Type B pancreatic cell (in vitro differentiated cells): ENCODE measurements at regions not wholly inside any gene's neighbourhood (a gene's known extent, or its start where the extent isn't known, plus 50 kb on each side); places are given as distances from the start of the nearest gene placed in this dataset.

Experiments
- DNase-seq: peaks from one replicate; pipeline ENCODE4 v3.0.0; 2021; ENCODE audit warnings: mixed read lengths; ENCODE audit not compliant: unreplicated experiment; ENCODE audit errors: extremely low spot score
- H3K27ac Mint-ChIP-seq: 2 replicates; pipeline ENCODE4 v1.8.0; 2021; ENCODE audit warnings: mild to moderate bottlenecking, mixed read lengths
- H3K27me3 Mint-ChIP-seq: 2 replicates; pipeline ENCODE4 v1.8.0; 2021; ENCODE audit warnings: mixed read lengths
- H3K36me3 Mint-ChIP-seq: 2 replicates; pipeline ENCODE4 v1.8.0; 2021; ENCODE audit warnings: mixed read lengths
- H3K4me1 Mint-ChIP-seq: one replicate; pipeline ENCODE4 v1.8.0; 2021; ENCODE audit warnings: mixed read lengths; ENCODE audit not compliant: unreplicated experiment
- H3K4me3 Mint-ChIP-seq: 2 replicates; pipeline ENCODE4 v1.8.0; 2021; ENCODE audit warnings: mild to moderate bottlenecking, mixed read lengths
- H3K9me3 Mint-ChIP-seq: 2 replicates; pipeline ENCODE4 v1.8.0; 2021; ENCODE audit warnings: mixed read lengths
- CTCF ChIP-seq: fragments of 200-600 bp; sonication (generic); conservative IDR thresholded peaks from 2 replicates; pipeline ENCODE4 v1.5.0; 2021; ENCODE audit warnings: antibody characterized with exemption, mild to moderate bottlenecking

DNA sequence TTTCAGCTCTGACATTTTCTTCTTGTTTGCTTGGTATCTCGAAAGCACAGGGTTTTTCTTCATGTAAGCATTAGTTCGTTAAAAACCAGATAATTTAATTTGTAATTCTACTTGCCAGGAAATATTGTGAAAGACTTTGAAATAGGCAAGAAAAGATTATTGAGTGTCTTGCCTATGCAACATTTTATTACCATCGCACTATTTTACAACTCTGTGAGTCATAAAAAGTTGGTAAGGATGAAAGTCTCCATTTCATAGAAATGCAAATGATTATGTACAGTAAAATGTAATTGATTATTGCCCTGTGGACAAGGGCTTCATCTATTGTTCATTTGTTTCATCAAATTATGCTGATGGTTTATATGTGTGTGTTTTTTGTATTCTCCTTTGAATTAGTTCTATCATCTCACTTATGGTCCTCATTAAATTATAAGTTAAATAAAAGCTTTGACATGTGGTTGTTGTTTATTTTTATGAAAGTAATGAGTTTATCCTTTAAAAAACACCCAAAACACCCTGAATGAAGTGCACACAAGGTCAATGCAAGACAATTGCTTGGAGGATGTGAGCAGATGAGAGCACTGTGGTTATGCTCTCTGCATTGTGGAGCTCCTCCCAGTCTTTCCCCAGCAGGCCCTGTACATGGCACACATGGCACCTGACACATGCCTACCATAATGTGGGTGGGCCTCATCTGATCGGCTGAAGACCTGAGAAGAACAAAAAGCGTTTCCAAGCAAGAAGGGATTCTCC, 230.8 kb downstream of the CXCL12 start:
- no peak for DNase-seq
- no peaks in the 10 kb centered on the region for H3K4me1 Mint-ChIP-seq
- H3K27me3 Mint-ChIP-seq, result no peaks in the 10 kb centered on the region
- no peak overlapping the region for H3K4me3 Mint-ChIP-seq
- H3K36me3 Mint-ChIP-seq, result no peaks in the 10 kb centered on the region
- peaks cover 6% of the 10 kb centered on the region for H3K9me3 Mint-ChIP-seq
- no peak overlapping the region for H3K27ac Mint-ChIP-seq
- no peak for TF ChIP-seq CTCF

DNA sequence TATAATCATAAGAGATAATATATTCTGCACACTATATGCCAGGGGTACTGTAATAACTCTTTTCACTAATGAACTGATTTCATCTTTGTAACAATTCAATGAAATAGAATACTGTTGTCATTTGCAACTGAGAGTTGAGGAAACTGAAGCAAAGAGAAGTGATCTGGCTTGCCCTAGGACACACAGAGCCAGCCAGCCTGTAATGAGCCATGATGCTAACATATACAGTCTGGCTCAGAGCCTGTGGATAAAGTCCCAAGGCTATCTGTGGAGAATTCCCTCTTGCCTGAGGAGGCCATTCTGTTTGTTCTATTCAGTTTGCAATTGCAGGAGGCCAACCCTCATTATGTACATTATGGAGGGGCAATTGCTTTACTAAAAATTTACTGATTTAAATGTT, 241.3 kb downstream of the CXCL12 start:
- TF ChIP-seq CTCF, result no peak
- Mint-ChIP-seq H3K27me3 (no peaks in the 10 kb centered on the region), H3K36me3 (no peaks in the 10 kb centered on the region), H3K9me3 (peaks cover 5% of the 10 kb centered on the region), H3K4me1 (no peaks in the 10 kb centered on the region), H3K27ac (no peak overlapping the region), H3K4me3 (no peak overlapping the region)
- DNase-seq, result no peak

DNA sequence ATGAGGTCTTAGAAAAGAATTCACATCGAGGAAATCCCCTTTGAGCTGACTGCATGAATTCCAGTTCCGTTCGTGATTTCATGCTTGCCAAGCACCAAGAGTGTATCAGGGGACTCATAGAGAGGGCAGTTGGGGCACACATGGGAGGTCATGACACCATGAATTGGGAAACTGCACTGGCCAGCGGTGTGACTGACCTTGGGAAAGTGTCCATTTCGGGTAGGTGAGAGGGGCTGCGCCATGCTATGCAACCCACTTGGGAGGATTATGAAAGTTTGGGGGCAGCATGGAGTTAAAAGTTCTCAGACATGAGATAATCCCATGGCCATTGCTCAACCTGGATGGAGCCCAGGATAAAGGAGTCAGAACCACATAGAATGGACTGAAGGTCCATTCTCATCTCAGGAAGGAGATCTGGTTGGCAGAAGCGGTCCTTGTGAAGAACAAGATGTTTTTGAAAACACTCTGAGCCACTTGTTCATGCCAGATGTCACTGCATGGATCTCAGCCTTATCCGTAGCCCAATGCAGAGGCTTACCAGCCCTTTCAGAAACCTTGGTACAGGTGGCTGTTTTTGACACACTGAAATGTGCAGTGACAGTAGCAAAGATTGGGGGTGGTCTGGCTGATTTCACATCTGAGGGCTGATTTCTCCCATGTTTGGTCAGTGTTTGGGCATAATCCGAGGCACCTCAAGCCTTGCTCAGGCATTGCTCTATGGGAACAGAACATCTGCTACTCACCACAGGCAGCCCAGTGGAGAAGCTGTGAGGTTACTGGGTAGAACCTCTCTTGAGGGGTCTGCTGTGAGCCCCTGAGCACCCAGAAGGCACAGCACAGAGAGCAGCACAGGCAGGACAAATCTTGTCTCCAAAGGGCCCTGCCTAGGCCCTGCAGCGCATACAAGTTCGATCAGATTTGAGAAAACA, 252.3 kb downstream of the CXCL12 start:
- Mint-ChIP-seq H3K36me3 (no peaks in the 10 kb centered on the region), H3K4me1 (no peaks in the 10 kb centered on the region), H3K4me3 (no peak overlapping the region), H3K27ac (no peak overlapping the region), H3K9me3 (no peaks in the 10 kb centered on the region), H3K27me3 (no peaks in the 10 kb centered on the region)
- no peak for TF ChIP-seq CTCF
- DNase-seq, result no peak

DNA sequence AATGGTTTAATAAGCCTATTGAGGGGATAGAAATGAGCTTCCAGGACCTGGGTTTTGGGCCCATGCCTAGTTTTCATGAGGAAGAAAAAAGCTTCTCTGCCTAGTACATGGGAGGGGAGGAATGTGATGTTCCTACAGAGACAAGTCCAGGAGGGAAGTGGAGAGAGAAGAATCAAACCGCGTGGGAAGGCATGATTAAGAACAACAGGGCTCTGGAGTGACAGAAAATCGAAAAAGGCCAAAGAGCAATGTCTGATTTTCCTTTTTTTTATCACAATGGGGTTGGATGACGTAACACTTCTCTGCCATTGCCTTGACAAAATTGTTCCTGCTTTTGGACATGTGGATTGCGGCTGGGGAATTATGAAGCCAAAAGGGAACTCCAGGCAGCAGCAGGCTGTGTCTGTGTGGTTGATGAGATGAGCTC, 258.6 kb downstream of the CXCL12 start:
- Mint-ChIP-seq H3K9me3 (no peaks in the 10 kb centered on the region), H3K27ac (no peak overlapping the region), H3K4me1 (no peaks in the 10 kb centered on the region), H3K27me3 (no peaks in the 10 kb centered on the region), H3K36me3 (no peaks in the 10 kb centered on the region), H3K4me3 (no peak overlapping the region)
- DNase-seq, result no peak
- no peak for TF ChIP-seq CTCF

DNA sequence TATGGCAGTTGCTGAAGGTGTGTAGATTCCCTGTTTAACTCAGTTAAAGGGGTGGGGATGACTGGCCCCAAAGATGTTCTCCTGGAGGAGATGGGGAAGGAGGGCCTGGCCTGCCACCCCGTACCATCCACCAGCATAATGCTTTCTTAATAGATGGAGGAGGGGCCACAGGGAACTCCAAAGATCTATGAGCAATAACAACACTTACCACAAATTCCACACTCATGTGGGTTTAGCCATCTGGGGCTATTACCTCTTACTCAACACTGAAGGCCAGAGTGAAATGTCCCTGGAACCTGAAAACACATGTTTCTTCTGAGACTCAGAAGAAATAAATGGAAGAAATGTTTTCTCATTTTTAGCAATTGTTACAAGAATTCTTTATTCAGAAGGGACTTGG, 259.0 kb downstream of the CXCL12 start:
- DNase-seq, result no peak
- Mint-ChIP-seq H3K9me3 (no peaks in the 10 kb centered on the region), H3K4me3 (no peak overlapping the region), H3K27me3 (no peaks in the 10 kb centered on the region), H3K27ac (no peak overlapping the region), H3K36me3 (no peaks in the 10 kb centered on the region), H3K4me1 (no peaks in the 10 kb centered on the region)
- no peak for TF ChIP-seq CTCF
